Motor neuron (in vitro differentiated cells): ENCODE measurements at regions not wholly inside any gene's neighbourhood (a gene's known extent, or its start where the extent isn't known, plus 50 kb on each side); places are given as distances from the start of the nearest gene placed in this dataset.
"Not testable (repeated sequence)": the region's sequence is repeated elsewhere in the genome, so short reads cannot be mapped to it uniquely, and the experiment has no call there.

ENCODE experiments used
- ATAC-seq, 8 experiments: fragments of 200-7000 bp; cut with Tn5 transposase; replicated peaks in 6 of 8; 2 replicates each; pipeline ENCODE4 v1.8.0; 2021; ENCODE audit warnings: mild to moderate bottlenecking in 8 of 8, moderate library complexity in 8 of 8
- H3K27ac ChIP-seq, 2 donors: fragments of 250-450 bp; sonication (Bioruptor Pico); 2 replicates each; pipeline ENCODE4 v1.9.0; 2021; ENCODE audit warnings: antibody characterized with exemption in 2 of 2, mild to moderate bottlenecking in 2 of 2, moderate library complexity in 1 of 2
- H3K4me1 ChIP-seq, 2 donors: fragments of 250-450 bp; sonication (Bioruptor Pico); replicated peaks in 1 of 2; 2 replicates each; pipeline ENCODE4 v1.6.1; 2021; ENCODE audit warnings: antibody characterized with exemption in 2 of 2, mild to moderate bottlenecking in 2 of 2, moderate library complexity in 1 of 2
- H3K4me3 ChIP-seq, 5 donors: fragments of 250-450 bp; sonication (Bioruptor Pico); 2 replicates each; pipeline ENCODE4 v1.9.0; 2021; ENCODE audit warnings: antibody characterized with exemption in 5 of 5, mild to moderate bottlenecking in 5 of 5, moderate library complexity in 4 of 5
- WGBS, 10 experiments: fragments of 450-650 bp; shearing (Covaris generic); methylation state at CpG; one replicate each; pipeline ENCODE4 v1.0.0; 2022; 5-methylcytosine and 5-hydroxymethylcytosine counted together
- in situ Hi-C, 9 experiments: fragments of 400-800 bp; cut with MboI; loops; one replicate each; pipeline ENCODE4 v1.15.0; 2021; ENCODE audit warnings: low sequenced_read_pairs in 9 of 9, low pct_unique_long_range_greater_than_20kb in 2 of 9; ENCODE audit not compliant: unreplicated experiment in 9 of 9

- WGBS, 10 experiments = 0 to 100% (median 88%) methylated on average over 1 of the region's 1 CpG; no CpG with 5 or more reads in 2 of the 10 experiments
- no peak for ATAC-seq
- H3K4me1 ChIP-seq = no peaks in the 10 kb centered on the region
- in situ Hi-C loops = no loop called here
- H3K27ac ChIP-seq = no peak overlapping the region
- H3K4me3 ChIP-seq = no peak overlapping the region
Observed at GRCh38 chr2:208573569-208573968, 167.0 kb downstream of the PTH2R start.

GRCh38 chr2:208579678-208580077 lies 173.1 kb downstream of the PTH2R start:
- H3K27ac ChIP-seq = no peak overlapping the region
- 71 to 78% methylated on average over 1 of the region's 1 CpG; no CpG with 5 or more reads in 8 of the 10 experiments for WGBS, 10 experiments
- in situ Hi-C loops = no loop called here
- H3K4me1 ChIP-seq = peaks cover 6 to 12% of the 10 kb centered on the region in 2 donors
- no peak for ATAC-seq
- H3K4me3 ChIP-seq = no peak overlapping the region

GRCh38 chr2:208584378-208584985 lies 177.9 kb downstream of the PTH2R start:
- 0 to 60% (median 33%) methylated on average over 1 to 5 of the region's 5 CpGs for WGBS, 10 experiments
- in situ Hi-C loops = no loop called here
- Histone ChIP-seq H3K4me3 (no peak overlapping the region), H3K27ac (no peak overlapping the region), H3K4me1 (peaks cover 6 to 17% of the 10 kb centered on the region in 2 donors)
- ATAC-seq = peak in 5 of 8 experiments; percentile 97 to 99 (median 98)

GRCh38 chr2:208586516-208586915 lies 179.9 kb downstream of the PTH2R start:
- no peak for ATAC-seq
- Histone ChIP-seq H3K4me3 (no peak overlapping the region), H3K4me1 (peaks cover 6 to 14% of the 10 kb centered on the region in 2 donors), H3K27ac (no peak overlapping the region)
- WGBS, 10 experiments = 38 to 100% (median 93%) methylated on average over 1 to 2 of the region's 2 CpGs
- in situ Hi-C loops = no loop called here

GRCh38 chr2:208594642-208595385 lies 188.2 kb downstream of the PTH2R start:
- in situ Hi-C loops = no loop called here
- peak in 2 of 8 experiments; percentile 26 to 31 for ATAC-seq
- no peaks in the 10 kb centered on the region for H3K4me1 ChIP-seq
- H3K27ac ChIP-seq = no peak overlapping the region
- no peak overlapping the region for H3K4me3 ChIP-seq

- in situ Hi-C loops = no loop called here
- H3K4me3 ChIP-seq = no peak overlapping the region
- H3K4me1 ChIP-seq = no peaks in the 10 kb centered on the region
- peak in 7 of 8 experiments; percentile 52 to 85 (median 65) for ATAC-seq
- 6 to 100% (median 72%) methylated on average over 1 to 3 of the region's 3 CpGs; no CpG with 5 or more reads in 3 of the 10 experiments for WGBS, 10 experiments
- H3K27ac ChIP-seq = no peak overlapping the region
Observed at GRCh38 chr2:208595386-208596275, 189.0 kb downstream of the PTH2R start.

- H3K27ac ChIP-seq = no peak overlapping the region
- 0 to 93% (median 71%) methylated on average over 2 to 4 of the region's 4 CpGs; no CpG with 5 or more reads in 1 of the 10 experiments for WGBS, 10 experiments
- in situ Hi-C loops = no loop called here
- peaks cover 0 to 3% of the 10 kb centered on the region in 2 donors for H3K4me1 ChIP-seq
- H3K4me3 ChIP-seq = no peak overlapping the region
- ATAC-seq = no peak
Observed at GRCh38 chr2:208607694-208608093, 201.1 kb downstream of the PTH2R start.

- no peak for ATAC-seq
- Histone ChIP-seq H3K4me3 (no peak overlapping the region), H3K27ac (no peak overlapping the region), H3K4me1 (peaks cover 0 to 3% of the 10 kb centered on the region in 2 donors)
- WGBS, 10 experiments = 0% methylated on average over 1 of the region's 1 CpG; no CpG with 5 or more reads in 9 of the 10 experiments
- in situ Hi-C loops = no loop called here
Observed at GRCh38 chr2:208608122-208608835, 201.7 kb downstream of the PTH2R start.

- no peak overlapping the region for H3K4me3 ChIP-seq
- in situ Hi-C loops = no loop called here
- WGBS, 10 experiments = 0 to 100% (median 82%) methylated on average over 1 to 2 of the region's 2 CpGs
- H3K27ac ChIP-seq = no peak overlapping the region
- H3K4me1 ChIP-seq = peaks cover 0 to 3% of the 10 kb centered on the region in 2 donors
- peak in 4 of 8 experiments; percentile 30 to 90 (median 59) for ATAC-seq
Observed at GRCh38 chr2:208609166-208609804, 202.7 kb downstream of the PTH2R start.

GRCh38 chr2:208615675-208616074 lies 209.1 kb downstream of the PTH2R start:
- 0 to 80% (median 25%) methylated on average over 1 of the region's 1 CpG; no CpG with 5 or more reads in 6 of the 10 experiments for WGBS, 10 experiments
- ATAC-seq, H3K4me1 ChIP-seq, in situ Hi-C loops, H3K4me3 ChIP-seq, H3K27ac ChIP-seq: not testable (repeated sequence)

- ATAC-seq = no peak
- in situ Hi-C loops = no loop called here
- no peak overlapping the region for H3K27ac ChIP-seq
- H3K4me1 ChIP-seq = no peaks in the 10 kb centered on the region
- 20 to 88% (median 43%) methylated on average over 1 to 2 of the region's 4 CpGs; no CpG with 5 or more reads in 7 of the 10 experiments for WGBS, 10 experiments
- no peak overlapping the region for H3K4me3 ChIP-seq
Observed at GRCh38 chr2:208618220-208618619, 211.6 kb downstream of the PTH2R start.

- no peaks in the 10 kb centered on the region for H3K4me1 ChIP-seq
- no peak overlapping the region for H3K4me3 ChIP-seq
- WGBS, 10 experiments = 0 to 67% methylated on average over 1 of the region's 1 CpG; no CpG with 5 or more reads in 8 of the 10 experiments
- H3K27ac ChIP-seq = no peak overlapping the region
- in situ Hi-C loops = no loop called here
- no peak for ATAC-seq
Observed at GRCh38 chr2:208619993-208620392, 213.4 kb downstream of the PTH2R start.
